OCI-LY1 (cell line): ENCODE measurements at regions not wholly inside any gene's neighbourhood (a gene's known extent, or its start where the extent isn't known, plus 50 kb on each side); places are given as distances from the start of the nearest gene placed in this dataset.

ENCODE experiments used
- EZH2 ChIP-seq: fragments of 200-600 bp; sonication (generic), shearing (Covaris generic); IDR thresholded peaks from 2 replicates; pipeline ENCODE4 v1.8.0; 2017; ENCODE audit warnings: borderline replicate concordance, mixed run types, mild to moderate bottlenecking, antibody characterized with exemption, low read length, moderate library complexity, mixed read lengths
- TF ChIP-seq, protein P1 (sequence below): fragments of 200-600 bp; sonication (generic), shearing (Covaris generic); IDR thresholded peaks from 2 replicates; pipeline ENCODE4 v1.5.1; 2017; ENCODE audit warnings: mild to moderate bottlenecking, antibody characterized with exemption, low read length, moderate library complexity, mixed read lengths

GRCh38 chr5:52661903-52662595 is 125.7 kb upstream of the ITGA1 start:
- TF ChIP-seq, protein P1, sequence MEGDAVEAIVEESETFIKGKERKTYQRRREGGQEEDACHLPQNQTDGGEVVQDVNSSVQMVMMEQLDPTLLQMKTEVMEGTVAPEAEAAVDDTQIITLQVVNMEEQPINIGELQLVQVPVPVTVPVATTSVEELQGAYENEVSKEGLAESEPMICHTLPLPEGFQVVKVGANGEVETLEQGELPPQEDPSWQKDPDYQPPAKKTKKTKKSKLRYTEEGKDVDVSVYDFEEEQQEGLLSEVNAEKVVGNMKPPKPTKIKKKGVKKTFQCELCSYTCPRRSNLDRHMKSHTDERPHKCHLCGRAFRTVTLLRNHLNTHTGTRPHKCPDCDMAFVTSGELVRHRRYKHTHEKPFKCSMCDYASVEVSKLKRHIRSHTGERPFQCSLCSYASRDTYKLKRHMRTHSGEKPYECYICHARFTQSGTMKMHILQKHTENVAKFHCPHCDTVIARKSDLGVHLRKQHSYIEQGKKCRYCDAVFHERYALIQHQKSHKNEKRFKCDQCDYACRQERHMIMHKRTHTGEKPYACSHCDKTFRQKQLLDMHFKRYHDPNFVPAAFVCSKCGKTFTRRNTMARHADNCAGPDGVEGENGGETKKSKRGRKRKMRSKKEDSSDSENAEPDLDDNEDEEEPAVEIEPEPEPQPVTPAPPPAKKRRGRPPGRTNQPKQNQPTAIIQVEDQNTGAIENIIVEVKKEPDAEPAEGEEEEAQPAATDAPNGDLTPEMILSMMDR = no peak
- TF ChIP-seq EZH2 = no peak
